ENCODE measurements at regions not wholly inside any gene's neighbourhood (a gene's known extent, or its start where the extent isn't known, plus 50 kb on each side); places are given as distances from the start of the nearest gene placed in this dataset.

- Histone ChIP-seq H3K4me2 (ENCODE audit: low read length) (no peak overlapping the region), H3K9ac (ENCODE audit: low read length) (no peak overlapping the region), H2AFZ (ENCODE audit: low read length) (no peak overlapping the region), H3K4me3 (ENCODE audit: low read length) (no peak overlapping the region), H4K20me1 (ENCODE audit: low read length) (no peaks in the 10 kb centered on the region), H3K27ac (ENCODE audit: low read length) (no peak overlapping the region), H3K4me1 (ENCODE audit: insufficient read depth, low read length) (peaks cover 39% of the 10 kb centered on the region), H3F3A (ENCODE audit: low read length, unreplicated experiment) (no peaks in the 10 kb centered on the region), H3K27me3 (ENCODE audit: low read length) (no peaks in the 10 kb centered on the region), H3K9me3 (ENCODE audit: low read length) (no peaks in the 10 kb centered on the region), H3K9me2 (replicated peaks; ENCODE audit: low read length) (no peaks in the 10 kb centered on the region), H3K36me3 (ENCODE audit: low read depth, low read length) (no peaks in the 10 kb centered on the region), H3K79me2 (ENCODE audit: low read length) (no peaks in the 10 kb centered on the region)
- ChIA-PET CTCF (no interaction called here), POLR2A (ENCODE audit: unreplicated experiment) (no interaction called here)
- TF ChIP-seq EZH2 (IDR thresholded peaks at IDR 0.05; ENCODE audit: low read length, unreplicated experiment), result no peak
- no peak for TF ChIP-seq CTCF (conservative IDR thresholded peaks at IDR 0.05; ENCODE audit: low read depth, low read length)
- TF ChIP-seq EZH2phosphoT487 (IDR thresholded peaks at IDR 0.05; ENCODE audit: borderline replicate concordance, low read length), result no peak
- ATAC-seq, result no peak
- intact Hi-C loops (cut with micrococcal nuclease), result no loop called here
- DNase-seq, result no peak
- no TSS peak for BruUV-seq (replicated peaks)
These were observed 156.4 kb upstream of the COL21A1 start for GRCh38 chr6:56403745-56404144.

- ChIA-PET CTCF (no interaction called here), POLR2A (ENCODE audit: unreplicated experiment) (no interaction called here)
- intact Hi-C loops (cut with micrococcal nuclease), result no loop called here
- Histone ChIP-seq H3K36me3 (ENCODE audit: low read depth, low read length) (no peaks in the 10 kb centered on the region), H3K9ac (ENCODE audit: low read length) (no peak overlapping the region), H4K20me1 (ENCODE audit: low read length) (no peaks in the 10 kb centered on the region), H3K9me2 (replicated peaks; ENCODE audit: low read length) (no peaks in the 10 kb centered on the region), H3K4me2 (ENCODE audit: low read length) (no peak overlapping the region), H3K4me1 (ENCODE audit: insufficient read depth, low read length) (peaks cover 43% of the 10 kb centered on the region), H3K4me3 (ENCODE audit: low read length) (no peak overlapping the region), H3F3A (ENCODE audit: low read length, unreplicated experiment) (no peaks in the 10 kb centered on the region), H3K9me3 (ENCODE audit: low read length) (no peaks in the 10 kb centered on the region), H3K79me2 (ENCODE audit: low read length) (no peaks in the 10 kb centered on the region), H3K27ac (ENCODE audit: low read length) (no peak overlapping the region), H3K27me3 (ENCODE audit: low read length) (no peaks in the 10 kb centered on the region), H2AFZ (ENCODE audit: low read length) (no peak overlapping the region)
- no peak for ATAC-seq
- no peak for DNase-seq
- TF ChIP-seq EZH2 (IDR thresholded peaks at IDR 0.05; ENCODE audit: low read length, unreplicated experiment), result no peak
- BruUV-seq (replicated peaks), result no TSS peak
These were observed 154.2 kb upstream of the COL21A1 start for GRCh38 chr6:56401477-56402070.

GRCh38 chr6:56400273-56400672 lies 152.9 kb upstream of the COL21A1 start:
- H3K27me3 ChIP-seq (ENCODE audit: low read length), result no peaks in the 10 kb centered on the region
- no peaks in the 10 kb centered on the region for H3K9me3 ChIP-seq (ENCODE audit: low read length)
- CTCF ChIA-PET, result no interaction called here
- no peaks in the 10 kb centered on the region for H4K20me1 ChIP-seq (ENCODE audit: low read length)
- no peaks in the 10 kb centered on the region for H3K36me3 ChIP-seq (ENCODE audit: low read depth, low read length)
- DNase-seq, result no peak
- H3K27ac ChIP-seq (ENCODE audit: low read length), result no peak overlapping the region
- TF ChIP-seq EZH2 (IDR thresholded peaks at IDR 0.05; ENCODE audit: low read length, unreplicated experiment), result no peak
- no peak for TF ChIP-seq CTCF (conservative IDR thresholded peaks at IDR 0.05; ENCODE audit: low read depth, low read length)
- no peak for TF ChIP-seq EZH2phosphoT487 (IDR thresholded peaks at IDR 0.05; ENCODE audit: borderline replicate concordance, low read length)
- no peaks in the 10 kb centered on the region for H3K9me2 ChIP-seq (replicated peaks; ENCODE audit: low read length)
- H3F3A ChIP-seq (ENCODE audit: low read length, unreplicated experiment), result no peaks in the 10 kb centered on the region
- no TSS peak for BruUV-seq (replicated peaks)
- no peaks in the 10 kb centered on the region for H3K79me2 ChIP-seq (ENCODE audit: low read length)
- peak overlapping the region; percentile 50 for H3K4me2 ChIP-seq (ENCODE audit: low read length)
- no peak; the same call in 1 of the 2 replicates for ATAC-seq
- intact Hi-C loops (cut with micrococcal nuclease), result no loop called here
- H3K9ac ChIP-seq (ENCODE audit: low read length), result no peak overlapping the region
- H3K4me3 ChIP-seq (ENCODE audit: low read length), result no peak overlapping the region
- H2AFZ ChIP-seq (ENCODE audit: low read length), result no peak overlapping the region
- POLR2A ChIA-PET (ENCODE audit: unreplicated experiment), result no interaction called here
- peaks cover 35% of the 10 kb centered on the region for H3K4me1 ChIP-seq (ENCODE audit: insufficient read depth, low read length)
